HG03460 (cell line): ENCODE measurements at regions not wholly inside any gene's neighbourhood (a gene's known extent, or its start where the extent isn't known, plus 50 kb on each side); places are given as distances from the start of the nearest gene placed in this dataset.
A peak's percentile ranks its signal among the peaks of the same experiment; 100 is the strongest.
"Not testable (repeated sequence)": the region's sequence is repeated elsewhere in the genome, so short reads cannot be mapped to it uniquely, and the experiment has no call there.

Experiments
- ATAC-seq: cut with Tn5 transposase; IDR thresholded peaks from one replicate; pipeline ENCODE4 v1.9.1; 2021; ENCODE audit not compliant: unreplicated experiment

DNA sequence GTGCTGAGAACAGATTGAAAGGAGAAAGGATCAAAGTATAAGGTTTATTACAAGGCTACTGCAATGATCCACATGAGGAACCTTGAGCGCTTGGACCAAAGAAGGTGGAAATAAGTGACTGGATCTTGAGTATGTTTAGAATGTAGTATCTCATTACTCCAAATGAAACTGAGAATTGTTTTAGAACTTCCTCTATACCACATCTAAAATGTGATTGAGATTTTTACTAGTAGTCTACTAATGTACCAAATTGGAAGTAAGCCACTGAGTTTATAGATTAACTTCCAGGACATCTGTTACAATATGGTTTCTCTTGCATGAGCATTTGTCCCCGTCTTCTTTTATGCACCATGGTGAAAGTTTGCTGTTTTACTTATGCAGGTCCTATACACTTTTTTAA, 300.5 kb downstream of the SUCLG1 start:
- no peak for ATAC-seq

DNA sequence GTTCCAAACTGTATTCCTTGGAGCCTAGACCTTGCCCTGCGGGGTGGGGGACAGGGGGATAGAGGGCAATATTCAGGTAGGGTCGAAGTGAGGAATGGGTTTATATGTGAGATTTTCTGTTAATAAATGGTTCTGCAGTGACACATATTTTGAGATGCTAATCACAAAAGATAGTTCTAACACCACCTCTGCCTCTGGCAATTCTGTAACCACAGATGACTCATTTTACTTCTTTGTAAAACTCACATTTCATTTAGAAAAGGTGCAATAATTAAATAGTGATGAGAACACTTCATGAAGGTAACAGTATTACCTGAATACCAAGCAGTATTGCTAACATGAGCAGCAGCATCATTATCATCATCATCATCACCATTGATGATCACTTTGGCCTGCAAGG, 306.6 kb downstream of the SUCLG1 start:
- ATAC-seq, result no peak

DNA sequence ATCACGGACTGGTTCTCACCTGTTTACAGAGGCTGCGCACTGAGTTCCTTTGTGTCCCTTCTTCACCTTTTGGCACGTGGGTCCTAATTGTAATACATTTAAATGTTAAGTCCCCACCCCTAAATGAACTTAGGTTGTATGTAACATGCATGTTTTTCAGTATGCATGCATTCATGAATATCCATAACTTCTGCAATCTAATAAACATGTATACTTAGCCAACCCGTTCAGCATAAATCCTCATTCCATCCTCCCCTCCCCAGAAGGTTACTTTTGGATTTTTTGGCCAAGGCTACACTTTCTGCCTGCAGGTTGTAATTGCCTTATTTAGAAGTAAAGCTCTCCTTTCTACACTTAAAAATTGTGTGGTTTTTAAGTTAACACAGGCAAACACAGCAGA, 314.7 kb downstream of the SUCLG1 start:
- no peak for ATAC-seq

DNA sequence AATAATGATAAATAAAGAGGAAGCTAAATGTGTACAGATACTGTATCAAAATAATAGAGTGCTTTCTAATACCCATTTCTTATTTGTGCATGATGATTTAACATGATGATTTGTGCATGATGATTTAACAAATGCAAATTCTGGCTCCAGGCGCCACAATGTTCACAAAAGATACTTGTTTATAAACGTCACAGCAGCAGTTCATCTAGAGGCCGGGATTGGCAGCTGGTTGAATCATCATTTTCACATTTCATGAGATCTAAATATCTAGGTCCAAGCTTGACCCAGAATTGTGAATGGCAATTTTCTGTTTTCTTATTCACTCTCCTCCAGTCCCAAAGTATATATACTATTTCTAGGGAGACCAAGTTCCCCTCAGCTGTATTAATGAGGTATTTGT, 322.0 kb downstream of the SUCLG1 start:
- ATAC-seq, result no peak

DNA sequence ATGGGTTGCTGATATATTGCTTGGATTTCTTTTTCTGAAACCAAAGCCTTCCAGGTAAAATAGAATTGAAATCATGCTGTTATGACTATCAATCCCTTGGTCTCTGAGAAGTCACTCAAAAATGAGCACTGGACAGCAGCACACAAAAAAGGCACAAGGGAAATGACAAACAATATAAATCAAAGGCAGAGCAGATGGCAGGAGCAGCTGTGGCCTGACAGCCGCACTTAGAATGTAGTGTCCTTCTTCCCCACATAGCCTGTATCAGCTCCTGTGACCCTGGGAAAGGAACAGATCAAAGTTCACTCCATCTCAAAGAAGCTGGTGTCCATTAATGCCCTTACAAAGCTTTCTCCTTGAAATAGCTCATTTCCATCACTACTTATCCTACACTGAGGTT, 326.7 kb downstream of the SUCLG1 start:
- no peak for ATAC-seq

DNA sequence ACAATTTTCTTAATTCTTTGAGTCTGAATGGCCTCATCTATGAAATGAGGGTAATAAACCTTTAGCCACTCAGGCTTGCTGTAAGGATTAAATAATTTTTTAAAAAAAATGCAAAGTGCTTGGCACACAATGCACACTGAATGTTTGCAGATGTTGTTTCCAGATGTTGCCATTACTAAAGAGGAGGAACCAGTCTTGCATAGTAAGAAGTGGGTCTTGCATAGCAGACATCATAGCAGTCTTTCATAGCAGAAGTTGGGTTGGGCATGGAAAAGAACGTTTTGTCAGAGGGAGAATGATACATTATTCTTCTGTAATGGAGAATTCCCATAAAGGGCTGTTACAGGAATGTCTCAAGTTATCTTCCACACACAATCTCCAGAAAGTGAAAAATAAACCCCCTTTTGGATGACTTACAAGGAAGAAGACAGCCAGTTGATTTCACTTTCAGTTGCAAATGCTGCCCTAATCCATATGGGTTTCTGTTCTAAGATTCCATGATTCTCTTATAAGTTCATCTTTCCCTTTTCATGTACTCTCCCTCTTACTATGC, 327.7 kb downstream of the SUCLG1 start:
- no peak for ATAC-seq

DNA sequence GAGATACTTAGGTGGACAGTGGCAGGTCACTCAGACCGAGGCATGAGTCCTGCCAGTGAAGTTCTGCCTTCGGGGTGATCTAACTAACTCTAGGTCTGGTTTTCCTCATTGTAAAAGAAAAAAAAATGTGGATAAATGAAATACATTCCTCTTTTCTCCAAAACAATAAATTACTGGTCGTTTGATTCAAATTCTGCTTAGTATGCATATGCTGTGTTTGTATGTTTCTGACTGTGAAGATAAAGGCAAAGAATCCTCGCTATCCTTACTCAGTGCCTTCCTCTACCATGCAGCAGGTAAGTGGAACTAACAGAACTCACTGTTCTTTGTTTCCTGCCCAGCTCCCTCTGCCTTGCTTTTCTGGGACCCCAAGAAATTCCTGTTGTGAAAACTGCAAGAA, 330.1 kb downstream of the SUCLG1 start:
- no peak for ATAC-seq

DNA sequence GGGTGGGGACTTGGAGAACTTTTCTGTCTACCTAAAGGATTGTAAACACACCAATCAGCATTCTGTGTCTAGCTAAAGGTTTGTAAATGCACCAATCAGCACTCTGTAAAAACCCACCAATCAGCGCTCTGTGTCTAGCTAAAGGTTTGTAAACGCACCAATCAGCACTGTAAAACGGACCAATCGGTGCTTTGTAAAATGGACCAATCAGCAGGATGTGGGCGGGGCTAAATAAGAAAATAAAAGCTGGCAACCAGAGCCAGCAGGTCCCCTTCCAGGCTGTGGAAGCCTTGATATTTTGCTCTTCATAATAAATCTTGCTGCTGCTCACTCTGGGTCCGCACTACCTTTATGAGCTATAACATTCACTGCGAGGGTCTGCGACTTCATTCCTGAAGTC, 331.3 kb downstream of the SUCLG1 start:
- ATAC-seq, result not testable (repeated sequence)

DNA sequence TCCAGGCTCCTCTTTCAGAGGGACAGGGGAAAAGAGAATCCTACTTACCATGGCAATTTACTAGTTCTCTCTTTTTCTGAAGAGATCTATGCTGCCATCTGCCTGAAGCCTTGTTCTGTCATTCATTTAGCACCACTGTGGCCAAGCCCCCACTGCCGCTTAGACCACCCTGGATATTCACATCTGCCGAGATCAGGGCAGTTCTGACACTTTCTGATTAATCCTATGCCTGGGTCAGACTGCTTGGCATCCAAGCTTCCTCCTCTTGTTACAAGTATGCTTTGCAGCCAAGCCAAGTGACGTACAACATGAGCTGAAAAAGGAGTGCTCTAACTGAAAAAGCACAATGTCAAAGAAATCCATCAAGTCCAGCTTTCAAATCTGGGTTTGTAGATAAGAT, 332.6 kb downstream of the SUCLG1 start:
- no peak for ATAC-seq

DNA sequence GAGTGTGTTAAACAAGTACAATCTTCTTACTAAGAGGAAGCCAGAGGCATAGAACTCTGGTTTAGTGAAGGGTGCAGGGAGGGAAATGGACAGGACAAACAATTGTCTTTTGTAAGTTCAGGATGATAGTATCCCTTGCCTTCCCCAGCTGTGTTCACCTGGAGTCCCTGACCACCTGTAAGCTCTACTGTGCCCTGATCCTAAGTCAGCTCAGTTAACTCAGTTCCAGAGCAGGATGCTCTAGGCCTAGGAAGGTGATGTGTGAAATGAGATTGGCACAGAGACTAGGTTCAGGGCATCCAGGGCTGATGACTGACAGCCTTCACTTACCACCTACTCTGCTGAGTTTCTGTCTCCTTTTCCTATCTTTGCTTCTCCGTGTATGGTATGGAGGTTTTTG, 333.0 kb downstream of the SUCLG1 start:
- ATAC-seq, result no peak

DNA sequence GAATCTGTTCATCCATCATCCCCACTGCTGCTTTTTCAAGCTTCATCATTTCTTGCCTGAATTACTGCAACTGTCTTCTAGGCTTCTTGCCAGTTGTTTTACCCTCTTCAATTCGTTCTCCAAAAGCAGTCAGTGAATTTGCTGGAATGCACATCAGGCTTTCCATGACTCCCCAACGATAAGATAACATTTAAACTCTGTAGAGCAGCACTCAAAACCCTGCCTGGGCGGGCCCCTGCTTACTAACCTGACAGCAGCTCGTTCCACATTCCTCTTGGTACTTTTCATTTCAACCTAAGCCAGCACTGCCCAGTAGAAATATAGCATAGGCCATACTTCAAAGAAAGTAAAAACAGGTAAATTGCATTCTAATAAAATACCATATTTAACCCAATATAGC, 342.9 kb downstream of the SUCLG1 start:
- no peak for ATAC-seq

DNA sequence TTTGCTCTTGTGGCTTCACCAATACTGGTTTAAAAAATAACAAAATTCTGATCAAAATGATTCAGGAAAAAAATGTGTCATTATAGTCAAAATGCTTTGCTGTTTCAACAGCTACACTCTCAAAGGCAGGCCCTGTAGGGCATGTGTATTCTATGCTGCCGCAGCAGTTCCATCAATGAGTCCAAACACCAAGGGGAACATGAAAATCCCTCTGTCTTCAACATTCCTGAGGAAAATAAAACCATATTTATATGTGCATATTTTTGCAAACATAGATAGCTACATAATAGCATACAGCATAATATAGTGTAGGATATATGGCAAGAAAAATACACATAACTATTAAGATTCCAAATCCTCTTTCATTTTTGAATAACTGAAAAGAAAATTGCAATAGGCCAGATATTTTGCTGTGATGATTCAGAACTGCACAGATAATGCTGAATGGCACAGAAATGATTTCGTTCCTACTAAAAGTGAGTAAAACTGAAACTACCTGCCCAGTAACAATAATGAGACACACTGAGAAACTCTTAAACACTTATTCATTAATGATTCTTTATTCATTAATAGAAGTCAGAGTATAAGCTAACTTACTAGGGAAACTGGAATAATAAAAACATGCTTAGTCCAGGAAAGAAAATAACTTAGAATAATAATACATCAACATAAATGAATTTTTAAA, 343.8 kb downstream of the SUCLG1 start:
- peak; percentile 99 for ATAC-seq

DNA sequence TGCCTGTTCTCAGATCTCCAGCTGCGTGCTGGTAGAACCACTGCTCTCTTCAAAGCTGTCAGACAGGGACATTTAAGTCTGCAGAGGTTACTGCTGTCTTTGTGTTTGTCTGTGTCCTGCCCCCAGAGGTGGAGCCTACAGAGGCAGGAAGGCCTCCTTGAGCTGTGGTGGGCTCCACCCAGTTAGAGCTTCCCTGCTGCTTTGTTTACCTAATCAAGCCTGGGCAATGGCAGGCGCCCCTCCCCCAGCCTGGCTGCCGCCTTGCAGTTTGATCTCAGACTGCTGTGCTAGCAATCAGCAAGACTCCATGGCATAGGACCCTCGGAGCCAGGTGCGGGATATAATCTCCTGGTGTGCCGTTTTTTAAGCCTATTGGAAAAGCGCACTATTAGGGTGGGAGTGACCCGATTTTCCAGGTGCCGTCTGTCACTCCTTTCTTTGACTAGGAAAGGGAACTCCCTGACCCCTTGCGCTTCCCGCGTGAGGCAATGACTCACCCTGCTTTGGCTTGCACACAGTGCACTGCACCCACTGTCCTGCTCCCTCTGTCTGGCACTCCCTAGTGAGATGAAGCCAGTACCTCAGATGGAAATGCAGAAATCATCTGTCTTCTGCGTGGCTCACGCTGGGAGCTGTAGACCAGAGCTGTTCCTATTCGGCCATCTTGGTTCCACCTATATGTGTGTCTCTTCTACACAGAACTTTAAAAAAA, 355.1 kb downstream of the SUCLG1 start:
- not testable (repeated sequence) for ATAC-seq

DNA sequence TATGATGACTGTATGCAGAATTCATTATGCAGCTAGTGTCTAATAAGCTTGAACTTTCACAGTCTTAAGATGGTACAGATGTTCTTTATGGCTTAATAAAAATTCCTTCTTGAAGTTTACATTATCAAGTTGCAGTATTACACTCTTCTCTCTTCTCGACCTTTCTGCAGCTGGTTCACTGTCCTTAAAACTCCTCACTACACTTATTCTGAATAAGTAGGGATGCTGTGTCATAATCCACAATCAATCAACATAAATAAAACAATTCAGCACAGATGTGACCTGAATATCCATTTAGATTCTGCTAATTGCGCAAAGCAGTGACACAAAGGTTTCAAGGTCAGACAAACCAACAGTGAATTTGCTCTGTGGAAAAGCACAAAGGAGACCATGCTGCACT, 356.8 kb downstream of the SUCLG1 start:
- ATAC-seq, result no peak

DNA sequence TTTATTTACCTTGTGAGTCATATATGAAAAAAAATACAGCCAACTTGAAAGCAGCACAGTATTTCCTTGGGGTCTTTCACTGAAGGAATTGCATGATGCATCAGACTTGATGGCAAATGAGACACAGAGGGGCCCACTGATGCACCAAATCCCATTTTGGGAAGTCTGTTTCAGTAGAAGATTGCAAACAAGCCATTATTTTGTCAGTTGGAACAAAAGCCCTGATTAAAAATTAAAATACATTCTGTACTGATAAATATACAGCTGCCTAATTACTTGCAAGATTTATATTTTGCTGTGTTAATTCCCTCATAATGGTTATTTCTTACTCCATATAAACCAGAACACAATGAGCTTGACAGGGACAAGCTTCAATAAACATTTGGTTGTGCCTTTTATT, 370.4 kb downstream of the SUCLG1 start:
- ATAC-seq, result no peak

DNA sequence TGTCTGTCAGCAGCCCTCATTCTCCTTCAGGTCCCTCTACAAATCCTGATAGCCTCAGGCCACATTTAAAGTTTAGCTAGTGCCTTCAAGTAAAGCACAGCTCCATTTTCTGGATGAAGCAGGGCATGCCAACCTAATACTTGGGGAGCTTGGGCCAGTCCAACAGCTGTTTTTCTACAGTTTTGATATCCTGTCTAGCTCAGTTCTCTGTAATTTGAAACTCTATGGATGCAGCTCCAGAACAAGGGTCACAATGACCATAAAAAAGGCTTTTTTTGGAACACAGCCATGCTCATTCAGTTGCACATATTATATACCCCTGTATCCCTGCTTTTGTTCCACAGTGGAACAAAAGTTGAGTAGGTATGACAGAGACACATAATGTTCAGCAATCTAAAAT, 373.5 kb downstream of the SUCLG1 start:
- ATAC-seq, result no peak

DNA sequence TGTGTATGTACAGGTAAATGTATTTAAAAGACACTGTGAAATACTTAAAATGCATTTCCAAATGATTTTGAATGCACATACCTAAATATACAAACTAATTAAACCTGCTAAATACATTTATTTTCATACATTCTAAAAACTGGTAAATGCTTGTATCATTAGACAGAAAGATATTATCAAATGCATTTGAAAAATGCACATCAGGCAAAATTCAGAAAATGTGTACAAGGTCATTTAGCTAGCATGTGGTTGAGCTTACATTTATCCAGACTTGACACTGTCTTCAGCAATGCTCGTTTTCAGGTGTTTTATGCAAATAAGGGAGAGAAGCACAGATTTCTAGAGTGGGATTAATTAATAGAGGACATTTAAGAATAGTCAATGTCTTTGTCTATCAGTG, 374.2 kb downstream of the SUCLG1 start:
- ATAC-seq, result no peak

DNA sequence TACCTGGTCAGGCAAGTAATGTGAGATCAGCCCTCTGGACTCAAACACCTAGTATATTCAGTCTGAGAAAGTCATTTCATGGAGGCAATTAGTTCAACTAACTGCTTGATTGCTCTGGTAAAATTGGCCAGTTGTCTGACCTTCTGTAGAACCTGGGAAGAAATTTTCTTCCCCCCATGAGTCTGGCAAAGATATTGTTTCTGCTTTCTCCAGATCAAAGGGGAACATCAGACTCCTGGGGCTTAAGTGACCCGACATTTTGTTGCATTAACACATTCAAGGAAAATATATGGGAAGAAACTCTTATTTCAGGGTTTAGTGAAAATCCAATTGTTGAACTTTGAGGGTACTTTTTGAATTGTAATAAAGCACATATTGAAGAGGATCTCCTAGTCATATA, 375.1 kb downstream of the SUCLG1 start:
- no peak for ATAC-seq

DNA sequence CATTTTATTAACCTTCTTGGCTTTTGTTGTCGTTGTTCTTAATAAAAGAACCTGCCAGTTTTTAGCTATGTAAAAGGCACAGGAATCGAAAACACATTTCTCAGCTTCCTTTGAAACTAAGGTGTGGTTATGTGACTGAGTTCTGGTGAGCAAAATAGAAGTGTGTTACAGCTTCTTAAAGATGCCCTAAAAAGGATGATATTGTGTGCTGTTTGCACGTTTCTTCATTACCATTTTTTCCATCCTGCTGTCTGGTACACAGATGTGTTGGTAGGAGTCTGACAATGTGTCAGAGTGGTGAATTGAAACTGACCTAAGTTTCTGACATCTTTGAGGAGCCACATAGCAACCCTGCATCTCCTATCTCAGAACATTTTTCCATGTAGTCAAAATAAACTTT, 380.6 kb downstream of the SUCLG1 start:
- ATAC-seq, result no peak

DNA sequence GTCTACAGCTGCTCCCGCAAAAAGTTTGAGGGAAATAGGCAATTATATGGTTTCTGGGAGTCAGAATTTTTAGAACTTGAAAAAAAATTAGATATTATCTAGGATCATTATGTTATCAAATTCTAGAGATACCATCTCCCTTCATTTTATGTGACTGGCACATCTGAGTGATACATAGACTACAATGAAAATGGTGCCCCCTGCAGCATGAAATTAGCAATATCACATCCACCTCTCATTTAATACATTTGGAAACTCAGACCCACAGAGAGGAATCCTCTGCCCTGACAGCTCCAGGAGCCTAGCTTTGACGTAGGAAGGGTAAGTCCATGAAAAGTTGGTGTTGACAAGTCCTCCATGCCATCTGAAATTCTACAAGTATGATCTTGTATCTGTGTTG, 381.6 kb downstream of the SUCLG1 start:
- ATAC-seq, result no peak

DNA sequence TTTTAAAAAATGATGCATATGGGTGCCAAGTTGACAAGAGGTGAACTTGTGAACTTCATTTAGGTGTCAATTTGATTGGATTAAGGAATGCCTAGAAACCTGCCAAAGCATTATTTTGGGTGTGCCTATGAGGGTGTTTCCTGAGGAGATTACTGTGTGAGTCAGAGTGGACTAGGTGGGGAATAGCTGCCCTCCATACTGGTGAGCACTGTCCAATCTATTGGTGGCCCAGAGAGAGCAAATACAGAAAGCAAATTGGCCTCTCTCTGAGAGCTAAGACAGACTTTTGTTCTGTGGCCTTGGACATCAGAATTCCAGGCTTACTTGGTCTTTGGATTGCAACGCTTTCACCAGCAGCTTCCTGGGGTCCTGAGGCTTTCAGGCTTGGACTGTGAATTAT, 388.0 kb downstream of the SUCLG1 start:
- no peak for ATAC-seq

DNA sequence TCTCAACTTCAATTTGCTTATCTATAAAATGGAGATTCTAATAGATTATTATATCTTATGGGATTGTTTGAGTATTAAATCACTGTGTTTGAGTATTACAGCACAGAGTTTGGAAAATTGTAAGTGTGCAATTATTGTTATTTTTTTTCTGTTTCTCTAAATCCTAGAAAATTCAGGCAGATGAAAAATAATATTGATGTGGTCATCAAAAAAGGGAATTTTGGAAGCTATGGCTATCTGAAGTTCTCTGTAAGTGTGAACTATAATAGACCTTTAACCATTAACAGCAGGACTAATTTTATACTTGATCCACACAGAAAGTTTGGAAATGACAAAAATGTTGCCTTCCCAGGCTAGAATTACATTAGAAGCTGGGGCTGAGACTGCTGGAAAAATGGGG, 393.2 kb downstream of the SUCLG1 start:
- ATAC-seq, result no peak
